Skeletal muscle tissue (tissue), 3 donors: ENCODE measurements at regions not wholly inside any gene's neighbourhood (a gene's known extent, or its start where the extent isn't known, plus 50 kb on each side); places are given as distances from the start of the nearest gene placed in this dataset.

ENCODE experiments used
- H3K27ac ChIP-seq: one replicate; pipeline ENCODE4 v1.7.0; 2013; ENCODE audit warnings: mild to moderate bottlenecking, low read depth, low read length, inconsistent platforms
- H3K27me3 ChIP-seq, 3 donors: one replicate each; pipeline ENCODE4 v1.7.0; 2013; ENCODE audit warnings: low read length in 3 of 3; ENCODE audit not compliant: control insufficient read depth in 3 of 3, insufficient read depth in 3 of 3
- H3K36me3 ChIP-seq, 3 donors: one replicate each; pipeline ENCODE4 v1.7.0; 2013; ENCODE audit warnings: low read length in 3 of 3; ENCODE audit not compliant: control insufficient read depth in 3 of 3, insufficient read depth in 3 of 3
- H3K4me1 ChIP-seq, 3 donors: one replicate each; pipeline ENCODE4 v1.7.0; 2013; ENCODE audit warnings: low read length in 3 of 3, mild to moderate bottlenecking in 3 of 3; ENCODE audit not compliant: control insufficient read depth in 3 of 3, insufficient read depth in 3 of 3
- H3K4me3 ChIP-seq, 3 donors: one replicate each; pipeline ENCODE4 v1.7.0; 2013; ENCODE audit warnings: low read length in 3 of 3
- H3K9ac ChIP-seq, 3 donors: one replicate each; pipeline ENCODE4 v1.7.0; 2013; ENCODE audit warnings: low read length in 3 of 3, mild to moderate bottlenecking in 3 of 3, moderate library complexity in 2 of 3, low read depth in 1 of 3
- H3K9me3 ChIP-seq, 3 donors: one replicate each; pipeline ENCODE4 v1.7.0; 2013; ENCODE audit warnings: low read length in 3 of 3; ENCODE audit not compliant: control insufficient read depth in 3 of 3
- donor health status: Osteomylitis.

GRCh38 chr14:39847852-39848251 lies 415.6 kb upstream of the FBXO33 start:
- H3K4me3 ChIP-seq, result no peak overlapping the region
- no peaks in the 10 kb centered on the region for H3K9me3 ChIP-seq
- H3K27me3 ChIP-seq, result no peaks in the 10 kb centered on the region
- H3K4me1 ChIP-seq, result no peaks in the 10 kb centered on the region
- no peak overlapping the region for H3K9ac ChIP-seq
- no peak overlapping the region for H3K27ac ChIP-seq
- no peaks in the 10 kb centered on the region for H3K36me3 ChIP-seq

GRCh38 chr14:39847194-39847593 lies 415.0 kb upstream of the FBXO33 start:
- no peak overlapping the region for H3K4me3 ChIP-seq
- H3K9me3 ChIP-seq, result no peaks in the 10 kb centered on the region

GRCh38 chr14:39843881-39844280 lies 411.6 kb upstream of the FBXO33 start:
- no peak overlapping the region for H3K4me3 ChIP-seq
- no peaks in the 10 kb centered on the region for H3K36me3 ChIP-seq
- no peak overlapping the region for H3K27ac ChIP-seq
- no peaks in the 10 kb centered on the region for H3K9me3 ChIP-seq
- no peak overlapping the region for H3K9ac ChIP-seq
- H3K27me3 ChIP-seq, result no peaks in the 10 kb centered on the region
- no peaks in the 10 kb centered on the region for H3K4me1 ChIP-seq

More at GRCh38 chr14:39847194-39847593, 415.0 kb upstream of the FBXO33 start:
- Histone ChIP-seq H3K9ac (no peak overlapping the region), H3K27me3 (no peaks in the 10 kb centered on the region), H3K36me3 (no peaks in the 10 kb centered on the region), H3K27ac (no peak overlapping the region), H3K4me1 (no peaks in the 10 kb centered on the region)

DNA sequence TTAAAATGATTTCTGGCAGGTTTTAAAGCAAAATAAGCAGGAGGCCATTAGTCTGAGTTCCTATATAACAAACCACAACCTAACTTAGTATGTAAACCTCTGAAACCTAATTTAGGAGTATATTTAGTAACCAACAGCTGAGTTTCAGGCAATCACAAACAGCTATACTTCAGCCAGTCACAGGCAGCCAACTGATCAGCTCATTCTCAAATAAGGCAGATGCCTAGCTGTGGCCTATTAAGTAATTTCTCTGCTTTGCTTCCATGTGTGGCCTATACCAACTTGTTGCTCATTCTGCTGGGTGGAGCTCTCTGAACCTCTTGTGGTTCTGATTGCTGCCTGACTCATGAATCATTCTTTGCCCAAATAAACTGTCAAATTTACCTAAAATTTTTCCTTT lies 408.9 kb upstream of the FBXO33 start:
- H3K9ac ChIP-seq, result no peak overlapping the region
- H3K4me3 ChIP-seq, result no peak overlapping the region
- H3K4me1 ChIP-seq, result no peaks in the 10 kb centered on the region
- no peak overlapping the region for H3K27ac ChIP-seq
- no peaks in the 10 kb centered on the region for H3K27me3 ChIP-seq
- H3K36me3 ChIP-seq, result no peaks in the 10 kb centered on the region
- no peaks in the 10 kb centered on the region for H3K9me3 ChIP-seq

DNA sequence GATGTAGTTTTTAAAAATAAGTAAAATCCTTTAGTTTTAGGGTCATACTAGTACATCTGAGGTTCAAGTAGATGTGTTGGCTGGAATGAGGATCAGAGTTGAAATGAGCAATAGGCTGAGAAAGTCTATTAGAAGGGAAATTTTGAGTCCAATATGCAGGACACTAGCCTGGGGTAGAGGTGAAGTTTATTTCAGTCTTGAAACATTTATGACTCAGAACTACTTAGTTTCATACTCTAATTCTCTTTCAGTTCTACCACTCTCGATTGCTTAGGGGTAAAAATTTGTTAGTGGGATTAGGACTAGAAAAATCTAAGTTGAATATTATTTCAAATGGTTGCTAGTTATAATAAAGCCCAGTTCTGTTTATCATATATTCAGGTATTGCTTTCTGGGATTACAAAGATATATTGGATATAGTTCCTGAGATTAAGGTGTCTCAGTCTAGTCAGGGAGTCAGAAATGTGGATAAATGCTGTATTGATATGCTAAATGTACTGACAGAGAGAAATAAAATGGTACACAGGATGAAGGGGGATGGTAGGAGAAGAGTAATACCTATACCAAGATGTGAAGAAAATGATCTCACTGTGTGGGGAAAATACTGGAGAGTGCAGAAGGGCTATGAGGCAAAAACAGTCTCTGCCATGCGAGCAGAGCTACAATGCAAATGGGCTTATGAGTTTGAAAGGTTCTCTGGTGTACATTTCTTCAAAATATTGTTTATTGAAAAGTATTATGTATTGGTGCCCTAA lies 395.8 kb upstream of the FBXO33 start:
- H3K36me3 ChIP-seq, result no peaks in the 10 kb centered on the region
- no peaks in the 10 kb centered on the region for H3K9me3 ChIP-seq
- no peaks in the 10 kb centered on the region for H3K4me1 ChIP-seq
- no peak overlapping the region for H3K4me3 ChIP-seq
- H3K27ac ChIP-seq, result no peak overlapping the region
- no peak overlapping the region for H3K9ac ChIP-seq
- H3K27me3 ChIP-seq, result no peaks in the 10 kb centered on the region

DNA sequence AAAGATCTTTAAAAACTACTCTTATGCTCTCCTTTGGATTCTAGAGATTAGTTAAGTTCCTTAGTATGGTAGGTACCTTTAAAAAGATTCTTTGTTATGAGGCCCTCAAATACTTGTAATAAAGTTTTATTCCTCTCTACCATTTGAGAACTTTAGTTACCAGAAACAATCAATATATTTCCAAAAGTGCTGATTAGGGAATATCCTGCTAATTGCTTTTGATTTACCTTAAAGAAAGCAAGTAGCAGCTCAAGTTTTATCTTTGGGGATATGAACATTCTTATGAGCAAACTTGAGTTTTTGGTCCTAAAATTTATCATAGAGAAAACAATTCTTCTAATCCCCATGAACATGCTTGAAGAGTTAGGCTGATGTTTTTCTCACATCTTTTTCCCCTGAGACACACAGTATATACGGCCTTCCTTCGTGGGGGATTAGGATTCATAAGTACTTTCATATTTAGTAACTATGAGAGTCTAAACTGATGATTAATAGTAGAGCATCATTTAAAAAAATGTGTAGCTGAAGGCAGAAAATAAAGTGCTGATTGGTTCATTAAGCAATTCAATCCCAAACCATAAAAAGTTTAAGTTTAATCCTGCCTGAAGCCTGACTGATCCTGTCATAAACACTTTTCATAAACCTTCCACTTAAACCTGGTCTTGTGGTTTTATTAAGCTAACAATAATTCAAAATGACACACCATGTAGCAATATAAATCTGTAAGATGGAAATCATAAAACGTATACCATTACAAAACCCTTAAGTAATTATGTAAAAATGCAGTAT lies 380.5 kb upstream of the FBXO33 start:
- no peaks in the 10 kb centered on the region for H3K4me1 ChIP-seq

GRCh38 chr14:39807271-39807670 lies 375.0 kb upstream of the FBXO33 start:
- Histone ChIP-seq H3K27ac (no peak overlapping the region), H3K9me3 (no peaks in the 10 kb centered on the region), H3K4me3 (no peak overlapping the region), H3K4me1 (no peaks in the 10 kb centered on the region), H3K36me3 (no peaks in the 10 kb centered on the region), H3K27me3 (no peaks in the 10 kb centered on the region), H3K9ac (no peak overlapping the region)

More for the DNA sequence above, 380.5 kb upstream of the FBXO33 start:
- Histone ChIP-seq H3K27ac (no peak overlapping the region), H3K27me3 (no peaks in the 10 kb centered on the region), H3K36me3 (no peaks in the 10 kb centered on the region), H3K9me3 (no peaks in the 10 kb centered on the region), H3K4me3 (no peak overlapping the region), H3K9ac (no peak overlapping the region)

DNA sequence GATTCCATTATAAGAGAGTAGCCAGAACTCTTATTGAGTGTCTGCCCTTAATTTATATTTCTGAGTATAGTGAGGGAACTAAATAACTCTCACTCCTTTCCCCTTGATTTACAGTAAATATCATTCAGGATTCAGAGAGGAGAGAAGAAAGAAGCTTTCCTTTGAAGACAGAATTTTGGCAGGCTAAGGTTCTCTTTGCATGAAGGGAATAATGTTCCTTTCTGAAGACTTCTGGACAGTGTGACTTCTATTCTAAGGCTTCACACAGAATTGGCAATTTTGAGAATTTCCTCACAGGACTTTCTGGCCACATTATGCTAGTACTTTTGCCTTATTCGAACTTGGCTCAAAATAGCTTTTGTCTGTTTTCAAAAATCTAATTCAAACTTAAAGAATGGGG lies 352.2 kb upstream of the FBXO33 start:
- Histone ChIP-seq H3K4me1 (no peaks in the 10 kb centered on the region), H3K9ac (no peak overlapping the region), H3K27ac (no peak overlapping the region), H3K36me3 (no peaks in the 10 kb centered on the region), H3K4me3 (no peak overlapping the region), H3K27me3 (no peaks in the 10 kb centered on the region), H3K9me3 (no peaks in the 10 kb centered on the region)

DNA sequence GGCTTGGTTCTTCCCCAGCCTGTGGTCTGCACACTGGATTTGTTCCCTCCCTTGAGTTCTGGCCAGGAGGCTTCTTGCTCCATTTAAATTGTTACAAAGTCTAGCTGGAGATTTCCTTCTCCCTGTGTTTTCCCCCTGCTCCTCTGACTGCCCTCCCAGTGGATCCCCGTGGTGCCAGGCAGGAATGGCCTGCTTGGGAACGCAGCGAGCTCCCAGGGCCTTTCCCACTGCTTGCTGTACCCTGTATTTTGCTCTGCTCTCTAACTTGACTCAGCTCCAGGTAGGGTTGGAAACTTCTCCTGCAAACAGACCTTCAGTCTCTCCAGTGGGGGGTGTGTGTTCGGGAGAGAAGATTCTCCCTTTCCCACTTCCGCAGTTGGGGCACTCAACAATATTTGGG lies 349.2 kb upstream of the FBXO33 start:
- no peak overlapping the region for H3K27ac ChIP-seq
- no peak overlapping the region for H3K9ac ChIP-seq
- no peaks in the 10 kb centered on the region for H3K4me1 ChIP-seq
- H3K9me3 ChIP-seq, result no peaks in the 10 kb centered on the region
- H3K27me3 ChIP-seq, result no peaks in the 10 kb centered on the region
- H3K36me3 ChIP-seq, result no peaks in the 10 kb centered on the region
- no peak overlapping the region for H3K4me3 ChIP-seq

DNA sequence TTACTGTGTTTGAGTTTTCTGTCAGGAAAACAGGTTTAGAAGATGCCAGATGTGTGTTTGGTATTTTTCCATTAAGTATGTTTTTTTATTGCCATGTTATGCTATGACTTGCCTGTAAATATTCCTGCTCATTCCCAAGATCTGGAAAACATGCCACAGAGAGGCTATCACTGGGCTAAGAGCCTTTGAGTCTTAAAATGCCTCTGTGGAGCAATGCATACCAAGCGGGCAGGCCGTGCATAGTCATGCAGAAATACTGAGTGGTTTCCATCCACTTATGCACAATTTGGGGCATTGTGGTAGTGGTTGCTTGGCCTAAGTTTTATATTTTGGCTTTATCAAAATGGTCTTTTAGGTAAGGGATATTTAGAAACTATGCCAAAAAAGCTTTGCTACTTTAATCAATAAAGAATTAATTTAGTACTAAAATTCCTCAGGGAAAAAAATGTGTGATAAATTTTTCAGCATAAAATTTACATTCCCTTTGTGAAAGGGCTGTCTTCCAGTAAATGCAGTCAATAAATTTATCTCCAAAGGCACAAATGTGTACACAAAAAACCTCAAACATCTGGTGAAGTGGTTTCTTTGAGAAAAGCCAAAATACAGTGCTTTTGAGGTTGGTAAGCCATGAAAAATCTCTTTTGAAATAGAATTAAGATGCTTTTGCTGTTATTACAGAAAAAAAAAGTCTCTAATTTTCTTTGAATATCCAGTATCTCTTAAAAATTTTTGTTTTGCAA lies 341.3 kb upstream of the FBXO33 start:
- Histone ChIP-seq H3K9ac (no peak overlapping the region), H3K36me3 (no peaks in the 10 kb centered on the region), H3K4me3 (no peak overlapping the region), H3K4me1 (no peaks in the 10 kb centered on the region), H3K27me3 (no peaks in the 10 kb centered on the region), H3K27ac (no peak overlapping the region), H3K9me3 (no peaks in the 10 kb centered on the region)
